Activated CD8-positive, alpha-beta T cell treated with anti-CD3 and anti-CD28 coated beads for 36 hours (primary cell): ENCODE measurements at regions not wholly inside any gene's neighbourhood (a gene's known extent, or its start where the extent isn't known, plus 50 kb on each side); places are given as distances from the start of the nearest gene placed in this dataset.

Experiments used
- ATAC-seq: fragments of 200-7000 bp; cut with Tn5 transposase; one replicate; pipeline ENCODE4 v1.10.0; 2021; ENCODE audit warnings: mild to moderate bottlenecking, moderate library complexity
- CTCF ChIA-PET: fragments of 350-600 bp; sonication (Branson Sonifier 250); formaldehyde crosslinking; loops from one replicate; lab custom pipeline; 2021; ENCODE audit warnings: antibody characterized with exemption; lab: Charles Lee
- POLR2A ChIA-PET: fragments of 350-600 bp; sonication (Branson Sonifier 250); formaldehyde crosslinking; loops from one replicate; lab custom pipeline; 2021; ENCODE audit warnings: antibody characterized with exemption; lab: Charles Lee
- DNase-seq: peaks from one replicate; pipeline ENCODE4 v3.0.0-alpha.2; 2020
- H3K27ac Mint-ChIP-seq: one replicate; pipeline ENCODE4 v1.8.0; 2021; ENCODE audit warnings: mild to moderate bottlenecking, mixed read lengths
- H3K27me3 Mint-ChIP-seq: one replicate; pipeline ENCODE4 v1.8.0; 2021; ENCODE audit warnings: mixed read lengths
- H3K36me3 Mint-ChIP-seq: one replicate; pipeline ENCODE4 v1.8.0; 2021; ENCODE audit warnings: low read depth, mixed read lengths
- H3K4me1 Mint-ChIP-seq: one replicate; pipeline ENCODE4 v1.8.0; 2021; ENCODE audit warnings: low read depth, mixed read lengths
- H3K4me3 Mint-ChIP-seq: one replicate; pipeline ENCODE4 v1.8.0; 2021; ENCODE audit warnings: mild to moderate bottlenecking, moderate library complexity, mixed read lengths
- H3K9me3 Mint-ChIP-seq: one replicate; pipeline ENCODE4 v1.8.0; 2021; ENCODE audit warnings: mixed read lengths
- intact Hi-C: fragments of 100-400 bp; cut with micrococcal nuclease; formaldehyde crosslinking; loops from one replicate; pipeline ENCODE4 v1.10.0; 2022
- TF ChIP-seq, protein P1 (sequence below): fragments of 200-600 bp; IDR thresholded peaks from one replicate; pipeline ENCODE4 v1.8.0; 2022; ENCODE audit warnings: antibody characterized with exemption, mild to moderate bottlenecking

DNA sequence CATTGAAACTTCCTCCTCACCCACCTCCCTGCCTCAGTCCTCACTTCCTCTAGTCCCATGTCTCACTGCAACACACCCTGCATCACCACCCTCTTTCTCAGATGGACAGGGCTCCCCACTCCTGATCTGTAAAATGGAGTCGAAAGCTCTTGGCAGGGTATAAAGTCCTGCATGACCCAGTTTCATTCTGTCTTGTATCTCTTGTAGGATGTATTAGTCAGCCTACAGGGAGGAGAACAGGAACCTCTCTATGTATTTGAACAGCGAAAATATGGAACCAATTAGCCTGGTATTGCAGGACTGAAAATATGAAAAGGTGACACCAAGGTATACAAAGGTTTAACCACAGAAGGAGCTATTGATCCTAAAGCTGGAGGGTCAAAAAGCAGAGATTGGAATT, 156.9 kb upstream of the SNX19 start:
- H3K36me3 Mint-ChIP-seq, result no peaks in the 10 kb centered on the region
- TF ChIP-seq, protein P1, sequence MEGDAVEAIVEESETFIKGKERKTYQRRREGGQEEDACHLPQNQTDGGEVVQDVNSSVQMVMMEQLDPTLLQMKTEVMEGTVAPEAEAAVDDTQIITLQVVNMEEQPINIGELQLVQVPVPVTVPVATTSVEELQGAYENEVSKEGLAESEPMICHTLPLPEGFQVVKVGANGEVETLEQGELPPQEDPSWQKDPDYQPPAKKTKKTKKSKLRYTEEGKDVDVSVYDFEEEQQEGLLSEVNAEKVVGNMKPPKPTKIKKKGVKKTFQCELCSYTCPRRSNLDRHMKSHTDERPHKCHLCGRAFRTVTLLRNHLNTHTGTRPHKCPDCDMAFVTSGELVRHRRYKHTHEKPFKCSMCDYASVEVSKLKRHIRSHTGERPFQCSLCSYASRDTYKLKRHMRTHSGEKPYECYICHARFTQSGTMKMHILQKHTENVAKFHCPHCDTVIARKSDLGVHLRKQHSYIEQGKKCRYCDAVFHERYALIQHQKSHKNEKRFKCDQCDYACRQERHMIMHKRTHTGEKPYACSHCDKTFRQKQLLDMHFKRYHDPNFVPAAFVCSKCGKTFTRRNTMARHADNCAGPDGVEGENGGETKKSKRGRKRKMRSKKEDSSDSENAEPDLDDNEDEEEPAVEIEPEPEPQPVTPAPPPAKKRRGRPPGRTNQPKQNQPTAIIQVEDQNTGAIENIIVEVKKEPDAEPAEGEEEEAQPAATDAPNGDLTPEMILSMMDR, result no peak
- POLR2A ChIA-PET, result no interaction called here
- H3K27ac Mint-ChIP-seq, result no peak overlapping the region
- ATAC-seq (no peak), DNase-seq (no peak)
- no peak overlapping the region for H3K4me3 Mint-ChIP-seq
- H3K4me1 Mint-ChIP-seq, result no peaks in the 10 kb centered on the region
- CTCF ChIA-PET, result interaction anchor here (1.2 kb wide), 1 partner anchor 601 kb away, joined by 3 read pairs; no protein-coding TSS in a partner anchor
- H3K27me3 Mint-ChIP-seq, result no peaks in the 10 kb centered on the region
- H3K9me3 Mint-ChIP-seq, result no peaks in the 10 kb centered on the region
- intact Hi-C loops, result no loop called here

DNA sequence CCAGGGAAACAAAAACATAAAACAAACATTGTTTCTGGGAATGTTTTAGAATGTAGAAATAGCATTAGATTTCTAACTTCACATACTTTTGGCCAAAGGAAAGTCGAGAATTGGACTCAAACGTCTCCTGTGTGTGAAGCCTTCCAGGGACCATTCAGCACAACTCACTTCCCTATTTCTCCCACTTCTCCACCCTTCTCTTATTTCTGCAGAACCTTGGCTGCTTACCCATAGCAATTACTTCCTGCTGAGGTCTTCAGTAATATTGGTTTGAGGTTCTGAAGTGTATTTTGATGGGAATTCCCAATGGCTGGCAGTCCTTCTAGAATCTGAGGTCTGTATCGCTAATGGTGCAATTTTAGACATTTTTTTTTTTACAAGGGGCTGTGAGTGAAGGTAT, 158.3 kb upstream of the SNX19 start:
- H3K4me1 Mint-ChIP-seq, result no peaks in the 10 kb centered on the region
- DNase-seq (no peak), ATAC-seq (no peak)
- POLR2A ChIA-PET, result no interaction called here
- TF ChIP-seq, protein P1, result no peak
- H3K36me3 Mint-ChIP-seq, result no peaks in the 10 kb centered on the region
- H3K4me3 Mint-ChIP-seq, result no peak overlapping the region
- CTCF ChIA-PET, result interaction anchor here (1.2 kb wide), 1 partner anchor 600 kb away, joined by 3 read pairs; no protein-coding TSS in a partner anchor
- no peak overlapping the region for H3K27ac Mint-ChIP-seq
- H3K27me3 Mint-ChIP-seq, result no peaks in the 10 kb centered on the region
- intact Hi-C loops, result no loop called here
- H3K9me3 Mint-ChIP-seq, result no peaks in the 10 kb centered on the region

DNA sequence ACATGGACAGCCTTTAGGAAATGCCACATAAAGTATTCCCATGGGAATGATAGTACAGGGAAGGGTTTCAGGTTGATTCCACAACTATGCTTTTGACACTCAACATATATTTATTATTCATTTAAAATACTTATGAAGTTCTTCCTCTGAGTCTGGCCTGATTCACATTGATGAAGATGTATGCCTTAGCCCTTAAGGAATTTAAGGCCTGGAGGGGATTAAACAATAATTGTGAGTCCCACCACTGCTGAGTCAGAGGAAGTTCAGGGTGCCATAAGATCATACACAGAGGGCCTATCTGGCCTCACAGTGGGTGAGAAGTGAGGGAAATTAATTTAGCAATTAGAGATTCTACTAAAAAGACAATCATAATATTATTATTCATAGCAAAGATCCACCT, 161.1 kb upstream of the SNX19 start:
- DNase-seq (no peak), ATAC-seq (no peak)
- Mint-ChIP-seq H3K4me3 (no peak overlapping the region), H3K4me1 (no peaks in the 10 kb centered on the region), H3K27ac (no peak overlapping the region), H3K9me3 (peaks cover 1% of the 10 kb centered on the region), H3K27me3 (no peaks in the 10 kb centered on the region), H3K36me3 (no peaks in the 10 kb centered on the region)
- TF ChIP-seq, protein P1, result no peak
- ChIA-PET POLR2A (no interaction called here), CTCF (no interaction called here)
- intact Hi-C loops, result no loop called here

DNA sequence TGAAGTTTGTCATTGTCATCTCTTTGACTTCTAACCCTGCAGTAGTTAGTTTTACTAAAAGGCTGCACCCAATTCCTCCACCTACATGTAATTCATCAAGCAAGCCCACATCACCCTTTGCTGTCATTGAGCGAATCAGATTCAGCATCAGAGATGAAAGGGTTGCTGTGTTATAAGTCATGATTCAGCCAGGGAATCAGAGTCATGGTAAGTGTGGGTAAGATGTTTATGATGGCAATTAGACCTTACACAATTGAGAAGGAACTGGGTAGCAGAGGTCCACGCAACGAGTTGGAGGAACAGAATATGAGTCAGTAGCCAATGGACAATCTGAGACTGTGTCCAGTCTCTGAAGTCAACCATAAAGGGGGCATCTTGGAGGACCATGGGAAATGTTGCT, 162.8 kb upstream of the SNX19 start:
- no peak overlapping the region for H3K27ac Mint-ChIP-seq
- no peak for ATAC-seq
- no peaks in the 10 kb centered on the region for H3K36me3 Mint-ChIP-seq
- CTCF ChIA-PET, result no interaction called here
- H3K4me3 Mint-ChIP-seq, result no peak overlapping the region
- no peak for DNase-seq
- TF ChIP-seq, protein P1, result no peak
- no peaks in the 10 kb centered on the region for H3K4me1 Mint-ChIP-seq
- POLR2A ChIA-PET, result no interaction called here
- no peaks in the 10 kb centered on the region for H3K27me3 Mint-ChIP-seq
- H3K9me3 Mint-ChIP-seq, result peaks cover 1% of the 10 kb centered on the region
- intact Hi-C loops, result no loop called here

DNA sequence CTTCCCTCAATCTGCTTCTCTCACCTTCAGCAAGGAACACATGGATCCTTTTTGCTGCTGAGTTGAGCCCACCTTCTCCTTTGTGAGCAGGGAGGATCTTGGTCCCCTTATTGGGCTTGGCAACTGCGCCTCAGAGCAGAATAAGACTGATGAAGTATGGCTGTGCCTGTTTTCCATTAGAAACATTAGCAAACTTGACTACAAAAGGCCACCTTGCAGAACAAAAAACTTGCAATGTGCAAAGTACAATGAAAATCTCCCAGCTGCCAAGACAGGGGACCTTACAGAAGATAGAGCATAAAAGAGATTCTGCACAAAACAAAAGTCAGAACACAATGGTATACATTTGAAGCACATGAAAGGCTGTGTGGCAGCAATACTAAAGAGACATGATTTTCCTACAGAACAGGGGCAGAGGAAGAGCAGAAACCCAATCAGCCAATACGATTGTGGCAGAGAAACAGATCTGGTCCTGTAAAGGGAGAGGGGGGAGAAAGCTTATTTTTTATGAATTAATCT, 173.5 kb upstream of the SNX19 start:
- H3K9me3 Mint-ChIP-seq, result peaks cover 7% of the 10 kb centered on the region
- H3K4me3 Mint-ChIP-seq, result no peak overlapping the region
- no peaks in the 10 kb centered on the region for H3K36me3 Mint-ChIP-seq
- POLR2A ChIA-PET, result no interaction called here
- DNase-seq (no peak), ATAC-seq (no peak)
- intact Hi-C loops, result no loop called here
- H3K27ac Mint-ChIP-seq, result no peak overlapping the region
- H3K4me1 Mint-ChIP-seq, result no peaks in the 10 kb centered on the region
- CTCF ChIA-PET, result interaction anchor here (0.9 kb wide), 1 partner anchor 25 kb away, joined by 3 read pairs; no protein-coding TSS in a partner anchor
- peaks cover 4% of the 10 kb centered on the region for H3K27me3 Mint-ChIP-seq
- TF ChIP-seq, protein P1, result no peak
